Endodermal cell (in vitro differentiated cells): ENCODE measurements at regions not wholly inside any gene's neighbourhood (a gene's known extent, or its start where the extent isn't known, plus 50 kb on each side); places are given as distances from the start of the nearest gene placed in this dataset.

ENCODE experiments used
- DNase-seq: peaks from one replicate; pipeline ENCODE4 v3.0.0-alpha.2; 2017
- H3K27ac ChIP-seq: 2 replicates; pipeline ENCODE4 v1.5.1; 2013; ENCODE audit warnings: mild to moderate bottlenecking, low read depth, low read length, moderate library complexity
- H3K27me3 ChIP-seq: 2 replicates; pipeline ENCODE4 v1.6.1; 2013; ENCODE audit warnings: mild to moderate bottlenecking, low read length, moderate library complexity; ENCODE audit not compliant: insufficient read depth, control insufficient read depth, poor library complexity, severe bottlenecking
- H3K36me3 ChIP-seq: 2 replicates; pipeline ENCODE4 v1.7.0; 2013; ENCODE audit warnings: mild to moderate bottlenecking, low read length, moderate library complexity; ENCODE audit not compliant: control insufficient read depth, insufficient read depth
- H3K4me1 ChIP-seq: one replicate; pipeline ENCODE4 v1.7.0; 2013; ENCODE audit warnings: low read length; ENCODE audit not compliant: control insufficient read depth, insufficient read depth
- H3K4me3 ChIP-seq: 2 replicates; pipeline ENCODE4 v1.5.1; 2013; ENCODE audit warnings: mild to moderate bottlenecking, low read length, moderate library complexity
- H3K9ac ChIP-seq: 2 replicates; pipeline ENCODE4 v1.6.1; 2013; ENCODE audit warnings: mild to moderate bottlenecking, low read length, moderate library complexity; ENCODE audit not compliant: poor library complexity, severe bottlenecking; ENCODE audit errors: extremely low read depth
- H3K9me3 ChIP-seq: 2 replicates; pipeline ENCODE4 v1.6.1; 2013; ENCODE audit warnings: mild to moderate bottlenecking, low read length, moderate library complexity; ENCODE audit not compliant: control insufficient read depth
- H3K27ac Mint-ChIP-seq: 2 replicates; pipeline ENCODE4 v1.8.0; 2020; ENCODE audit warnings: mixed read lengths
- H3K27me3 Mint-ChIP-seq: 2 replicates; pipeline ENCODE4 v1.8.0; 2021; ENCODE audit warnings: mild to moderate bottlenecking, mixed read lengths; ENCODE audit not compliant: insufficient read depth
- H3K36me3 Mint-ChIP-seq: 2 replicates; pipeline ENCODE4 v1.8.0; 2020; ENCODE audit warnings: low read depth, mixed read lengths
- H3K4me1 Mint-ChIP-seq: 2 replicates; pipeline ENCODE4 v1.8.0; 2020; ENCODE audit warnings: mixed read lengths
- H3K4me3 Mint-ChIP-seq: 2 replicates; pipeline ENCODE4 v1.8.0; 2020; ENCODE audit warnings: mild to moderate bottlenecking, moderate library complexity, mixed read lengths
- H3K9me3 Mint-ChIP-seq: 2 replicates; pipeline ENCODE4 v1.8.0; 2020; ENCODE audit warnings: mild to moderate bottlenecking, mixed read lengths
- WGBS, 2 experiments: methylation state at CpG; one replicate each; pipeline versions ENCODE4 v1.1.5 to v1.1.7; 2013; ENCODE audit warnings: missing lambda C conversion rate in 2 of 2, mixed read lengths in 1 of 2; ENCODE audit not compliant: insufficient coverage in 1 of 2, insufficient read length in 1 of 2; 5-methylcytosine and 5-hydroxymethylcytosine counted together
- TF ChIP-seq, protein P1 (sequence below): fragments of 200-600 bp; sonication (generic); conservative IDR thresholded peaks from 2 replicates; pipeline ENCODE4 v1.5.0; 2021; ENCODE audit warnings: antibody characterized with exemption, mild to moderate bottlenecking

DNA sequence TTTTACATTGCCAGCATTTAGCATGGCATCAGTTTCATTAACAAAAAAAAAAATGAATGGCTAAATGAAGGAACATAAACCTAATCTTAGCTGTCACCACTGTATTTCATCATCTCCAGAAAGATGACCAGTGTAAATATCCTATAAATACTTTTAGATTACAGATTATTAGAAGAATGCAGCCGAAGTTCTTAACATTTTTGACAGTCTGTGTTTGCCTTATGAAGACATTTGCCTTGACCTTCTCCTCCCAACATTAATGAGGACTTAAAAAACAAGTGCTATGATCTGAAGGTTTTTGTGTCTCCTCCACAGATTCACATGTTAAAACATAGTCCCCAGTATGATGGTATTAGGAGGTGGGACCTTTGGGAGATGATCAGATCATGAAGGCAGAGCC is 253.0 kb downstream of the SNAPC1 start:
- 67 to 71% methylated on average over 1 of the region's 1 CpG for WGBS, 2 experiments
- no peaks in the 10 kb centered on the region for H3K27me3 Mint-ChIP-seq
- DNase-seq, result no peak

DNA sequence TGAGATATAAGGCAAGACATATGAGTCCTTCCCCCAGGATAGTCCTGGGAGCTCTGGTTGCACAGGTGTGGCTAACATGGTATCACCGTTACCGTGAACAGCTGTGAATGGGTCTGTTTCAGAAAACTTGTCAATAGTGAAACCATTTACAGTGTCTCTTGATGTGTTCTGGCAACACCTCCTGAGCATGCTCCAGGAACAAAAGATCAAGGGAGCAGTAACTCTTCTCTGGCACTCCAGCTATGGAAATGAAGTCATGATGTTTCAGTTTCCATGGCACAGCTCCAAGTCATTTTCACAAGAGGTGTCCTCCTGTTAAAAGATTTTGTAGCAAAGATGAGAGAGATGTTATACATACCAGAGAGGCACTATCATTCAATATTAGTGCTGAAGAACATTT is 253.7 kb downstream of the SNAPC1 start:
- Mint-ChIP-seq H3K4me1 (peaks cover 7% of the 10 kb centered on the region), H3K9me3 (no peaks in the 10 kb centered on the region), H3K4me3 (no peak overlapping the region), H3K36me3 (no peaks in the 10 kb centered on the region), H3K27me3 (no peaks in the 10 kb centered on the region), H3K27ac (no peak overlapping the region)
- Histone ChIP-seq H3K27me3 (no peaks in the 10 kb centered on the region), H3K27ac (no peak overlapping the region), H3K4me3 (no peak overlapping the region), H3K36me3 (no peaks in the 10 kb centered on the region), H3K9ac (no peak overlapping the region), H3K9me3 (peaks cover 8% of the 10 kb centered on the region), H3K4me1 (no peaks in the 10 kb centered on the region)
- DNase-seq, result no peak
- TF ChIP-seq, protein P1, sequence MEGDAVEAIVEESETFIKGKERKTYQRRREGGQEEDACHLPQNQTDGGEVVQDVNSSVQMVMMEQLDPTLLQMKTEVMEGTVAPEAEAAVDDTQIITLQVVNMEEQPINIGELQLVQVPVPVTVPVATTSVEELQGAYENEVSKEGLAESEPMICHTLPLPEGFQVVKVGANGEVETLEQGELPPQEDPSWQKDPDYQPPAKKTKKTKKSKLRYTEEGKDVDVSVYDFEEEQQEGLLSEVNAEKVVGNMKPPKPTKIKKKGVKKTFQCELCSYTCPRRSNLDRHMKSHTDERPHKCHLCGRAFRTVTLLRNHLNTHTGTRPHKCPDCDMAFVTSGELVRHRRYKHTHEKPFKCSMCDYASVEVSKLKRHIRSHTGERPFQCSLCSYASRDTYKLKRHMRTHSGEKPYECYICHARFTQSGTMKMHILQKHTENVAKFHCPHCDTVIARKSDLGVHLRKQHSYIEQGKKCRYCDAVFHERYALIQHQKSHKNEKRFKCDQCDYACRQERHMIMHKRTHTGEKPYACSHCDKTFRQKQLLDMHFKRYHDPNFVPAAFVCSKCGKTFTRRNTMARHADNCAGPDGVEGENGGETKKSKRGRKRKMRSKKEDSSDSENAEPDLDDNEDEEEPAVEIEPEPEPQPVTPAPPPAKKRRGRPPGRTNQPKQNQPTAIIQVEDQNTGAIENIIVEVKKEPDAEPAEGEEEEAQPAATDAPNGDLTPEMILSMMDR, result no peak
- WGBS, 2 experiments, result 98% methylated on average over 2 of the region's 2 CpGs; no CpG with 5 or more reads in 1 of the 2 experiments

More for the DNA sequence above, 253.0 kb downstream of the SNAPC1 start:
- Histone ChIP-seq H3K9ac (no peak overlapping the region), H3K4me1 (no peaks in the 10 kb centered on the region), H3K27ac (no peak overlapping the region), H3K9me3 (peaks cover 8% of the 10 kb centered on the region), H3K4me3 (no peak overlapping the region), H3K27me3 (no peaks in the 10 kb centered on the region), H3K36me3 (no peaks in the 10 kb centered on the region)
- TF ChIP-seq, protein P1, result no peak
- Mint-ChIP-seq H3K4me3 (no peak overlapping the region), H3K9me3 (no peaks in the 10 kb centered on the region), H3K4me1 (peaks cover 9% of the 10 kb centered on the region), H3K27ac (no peak overlapping the region), H3K36me3 (no peaks in the 10 kb centered on the region)

DNA sequence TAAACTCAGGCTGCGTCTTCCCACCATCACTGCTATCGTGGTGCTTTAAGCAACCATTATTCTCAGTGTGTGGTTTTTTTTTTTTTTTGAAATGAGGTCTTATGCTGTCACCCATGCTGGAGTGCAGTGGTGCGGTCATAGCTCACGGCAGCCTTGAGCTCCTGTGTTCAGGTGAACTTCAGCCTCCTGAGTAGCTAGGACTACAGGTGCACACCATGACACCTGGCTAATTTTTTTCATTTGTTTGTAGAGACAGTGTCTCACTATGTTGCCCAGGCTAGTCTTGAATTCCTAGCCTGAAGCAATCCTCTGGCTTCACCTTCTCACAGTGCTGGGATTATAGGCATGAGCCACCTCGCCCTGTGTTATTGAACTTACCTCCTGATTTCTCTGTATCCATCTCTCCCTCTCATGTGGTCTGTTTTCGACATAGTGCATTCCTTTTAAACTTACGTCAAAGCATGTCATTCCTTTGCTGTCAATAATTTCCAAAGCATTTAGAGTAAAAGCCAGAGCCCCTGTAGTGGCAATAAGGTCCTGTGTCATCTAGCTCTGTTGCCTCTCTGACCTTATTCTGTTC is 255.5 kb downstream of the SNAPC1 start:
- no peaks in the 10 kb centered on the region for H3K9me3 ChIP-seq
- no peaks in the 10 kb centered on the region for H3K4me1 ChIP-seq
- Mint-ChIP-seq H3K27me3 (no peaks in the 10 kb centered on the region), H3K27ac (no peak overlapping the region), H3K9me3 (no peaks in the 10 kb centered on the region), H3K36me3 (no peaks in the 10 kb centered on the region), H3K4me1 (no peaks in the 10 kb centered on the region), H3K4me3 (no peak overlapping the region)
- no peak overlapping the region for H3K4me3 ChIP-seq
- no peak overlapping the region for H3K9ac ChIP-seq
- H3K36me3 ChIP-seq, result no peaks in the 10 kb centered on the region
- H3K27me3 ChIP-seq, result no peaks in the 10 kb centered on the region
- H3K27ac ChIP-seq, result no peak overlapping the region
- no peak for DNase-seq
- TF ChIP-seq, protein P1, result no peak
- WGBS, 2 experiments, result 88 to 89% methylated on average over 4 to 7 of the region's 7 CpGs
